ENCODE measurements at regions not wholly inside any gene's neighbourhood (a gene's known extent, or its start where the extent isn't known, plus 50 kb on each side); places are given as distances from the start of the nearest gene placed in this dataset.

DNA sequence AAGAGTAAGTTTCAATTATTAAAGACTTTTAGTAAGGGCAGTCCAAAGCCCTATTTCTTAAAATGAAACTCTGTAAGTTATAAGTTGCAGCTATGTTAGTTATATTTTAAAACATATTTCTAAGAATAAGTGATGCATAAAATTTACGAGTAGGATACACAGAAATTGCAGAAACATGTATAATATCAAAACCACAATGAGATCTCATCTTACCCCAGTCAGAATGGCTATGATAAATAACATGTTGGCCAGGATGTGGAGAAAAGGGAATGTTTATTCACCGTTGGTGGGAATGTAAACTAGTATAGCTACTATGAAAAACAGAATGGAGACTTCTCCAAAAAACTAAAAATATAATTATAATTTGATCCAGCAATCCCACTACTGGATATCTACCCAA lies 201.2 kb downstream of the CBLN2 start:
- DNase-seq: no peak

DNA sequence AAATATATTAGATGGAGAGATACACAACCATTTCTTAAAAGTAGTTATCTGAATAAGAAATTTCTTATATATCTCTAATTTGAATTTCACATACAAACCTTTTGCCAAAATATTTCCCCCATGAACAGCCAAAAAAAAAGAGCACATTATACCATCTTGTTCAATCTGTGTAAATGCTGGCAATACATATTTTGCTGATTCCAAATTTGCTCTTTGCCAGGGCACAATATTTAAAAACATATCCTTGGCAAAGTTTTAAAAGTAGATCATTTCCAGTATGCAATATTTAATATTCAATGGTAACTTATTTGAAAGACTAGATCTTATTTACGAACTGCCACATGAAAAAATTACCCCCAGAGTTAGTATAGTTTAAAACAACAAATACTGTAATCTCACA lies 204.2 kb downstream of the CBLN2 start:
- DNase-seq: no peak

DNA sequence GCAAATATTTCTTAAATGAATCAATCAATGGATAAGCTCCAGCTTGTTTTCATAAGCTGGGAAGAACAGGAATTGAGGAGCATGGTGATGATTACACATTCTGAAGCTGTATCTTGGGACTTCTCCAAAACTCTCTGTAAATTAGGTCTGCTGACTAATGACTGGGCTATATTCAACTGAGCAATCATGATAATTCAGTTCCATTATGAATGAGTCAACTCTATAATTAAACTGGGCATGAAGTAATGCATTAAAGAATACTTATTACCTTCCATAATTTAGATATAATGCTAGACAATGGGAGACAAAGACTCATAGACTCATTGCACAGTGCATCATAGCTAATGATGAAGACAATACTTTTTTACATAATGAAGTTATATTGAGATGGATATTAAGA lies 207.4 kb downstream of the CBLN2 start:
- no peak for DNase-seq

DNA sequence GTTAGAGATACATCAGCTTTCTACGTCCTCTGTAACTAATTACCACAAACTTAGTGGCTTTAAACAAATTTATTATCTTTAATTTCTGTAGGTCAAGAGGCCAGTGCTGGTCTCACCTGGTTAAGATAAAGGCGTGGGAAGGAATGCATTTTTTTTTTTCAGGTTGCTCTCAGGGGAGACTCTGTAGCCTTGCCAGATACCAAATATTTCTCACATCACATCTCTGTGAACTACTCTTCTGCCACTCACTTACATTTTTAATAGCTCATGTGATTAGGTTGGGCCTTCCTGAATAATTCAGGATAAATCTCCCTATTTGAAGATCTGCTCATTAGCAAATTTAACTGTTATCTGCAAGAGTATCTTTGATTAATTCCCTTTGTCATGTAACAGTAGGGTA lies 214.6 kb downstream of the CBLN2 start:
- no peak for DNase-seq

DNA sequence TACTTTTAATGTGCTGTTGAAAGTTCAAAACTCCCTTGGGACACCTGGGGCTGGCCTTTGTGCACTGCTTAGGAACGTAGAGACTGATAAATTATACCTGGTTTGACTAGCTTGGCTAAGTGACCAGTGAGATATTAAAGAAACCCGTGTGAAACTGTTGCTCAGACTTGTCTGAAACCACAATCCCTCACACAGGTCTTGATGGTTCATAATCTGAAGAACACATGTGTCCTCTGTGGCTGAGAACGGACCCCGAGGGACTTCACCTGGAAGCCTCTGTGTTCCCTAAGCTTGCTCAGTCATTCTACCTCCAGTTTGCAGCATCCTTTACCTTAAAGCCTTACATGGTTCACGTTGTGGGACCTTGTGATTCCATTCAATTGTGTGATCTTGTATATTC lies 218.8 kb downstream of the CBLN2 start:
- no peak for DNase-seq

DNA sequence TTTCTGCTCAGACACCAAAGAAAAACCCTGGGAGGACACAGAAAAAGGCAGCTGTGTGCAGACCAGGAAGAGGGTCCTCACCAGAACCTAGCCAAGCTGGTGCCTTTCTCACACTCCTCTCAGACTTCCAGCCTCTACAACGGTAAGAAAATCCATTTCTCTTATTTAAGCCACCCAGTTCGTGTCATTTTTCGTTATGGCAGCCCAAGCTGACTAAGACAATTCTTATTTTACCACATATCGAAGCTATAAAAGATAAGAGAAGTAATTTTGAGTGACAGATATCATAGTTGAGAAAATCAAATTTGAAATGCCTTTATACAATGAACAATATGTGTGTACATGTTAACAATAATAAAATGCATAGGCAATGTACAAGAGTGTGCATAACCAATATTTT lies 219.5 kb downstream of the CBLN2 start:
- DNase-seq: no peak

DNA sequence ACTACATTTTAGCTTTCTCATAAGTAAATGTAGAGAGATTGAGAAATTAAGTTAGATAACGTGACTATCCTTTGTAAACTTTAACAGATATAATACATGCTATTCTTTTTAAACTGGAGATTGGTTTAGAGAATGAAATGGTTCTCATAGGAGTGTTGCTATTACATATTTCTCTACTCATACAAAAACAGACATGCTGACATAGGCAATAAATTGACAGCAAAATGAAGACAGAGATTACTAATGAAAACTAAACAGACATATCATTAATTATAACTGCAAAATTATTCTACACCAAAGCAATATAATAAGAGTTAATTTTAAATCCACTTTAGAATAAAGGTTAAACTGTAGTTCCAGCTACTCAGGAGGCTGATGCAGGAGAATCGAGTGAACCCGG lies 227.6 kb downstream of the CBLN2 start:
- DNase-seq: no peak

DNA sequence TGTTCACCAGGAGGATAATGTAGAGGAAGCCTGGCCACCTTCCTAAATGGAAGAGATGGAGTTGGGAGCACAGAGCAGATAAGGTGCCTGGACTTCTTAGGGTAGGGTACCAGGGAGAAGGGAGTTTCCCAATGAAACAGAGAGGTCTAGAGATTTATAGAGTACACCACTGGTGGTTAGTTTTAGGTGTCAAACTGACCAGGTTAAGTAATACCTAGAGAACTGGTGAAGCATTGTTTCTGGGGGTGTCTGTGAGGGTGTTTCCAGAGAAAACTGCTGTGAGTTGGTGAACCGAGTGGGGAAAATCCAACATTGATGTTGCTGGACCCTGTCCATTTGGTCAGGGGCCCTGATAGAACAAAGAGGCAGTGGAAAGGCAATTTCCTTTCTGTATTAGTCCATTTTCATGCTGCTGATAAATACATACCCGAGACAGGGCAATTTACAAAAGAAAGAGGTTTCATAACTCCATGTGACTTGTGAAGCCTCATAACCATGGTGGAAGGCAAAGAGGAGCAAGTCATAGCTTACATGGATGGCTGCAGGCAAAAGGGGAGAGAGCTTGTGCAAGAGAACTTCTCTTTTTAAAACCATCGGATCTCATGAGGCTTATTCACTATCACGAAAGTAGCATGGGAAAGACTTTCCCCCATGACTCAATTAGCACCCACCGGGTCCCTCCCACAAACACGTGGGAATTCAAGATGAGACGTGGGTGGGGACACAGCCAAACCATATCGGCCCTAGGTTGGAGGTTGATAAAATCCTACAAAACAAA lies 260.8 kb downstream of the CBLN2 start:
- DNase-seq: no peak

DNA sequence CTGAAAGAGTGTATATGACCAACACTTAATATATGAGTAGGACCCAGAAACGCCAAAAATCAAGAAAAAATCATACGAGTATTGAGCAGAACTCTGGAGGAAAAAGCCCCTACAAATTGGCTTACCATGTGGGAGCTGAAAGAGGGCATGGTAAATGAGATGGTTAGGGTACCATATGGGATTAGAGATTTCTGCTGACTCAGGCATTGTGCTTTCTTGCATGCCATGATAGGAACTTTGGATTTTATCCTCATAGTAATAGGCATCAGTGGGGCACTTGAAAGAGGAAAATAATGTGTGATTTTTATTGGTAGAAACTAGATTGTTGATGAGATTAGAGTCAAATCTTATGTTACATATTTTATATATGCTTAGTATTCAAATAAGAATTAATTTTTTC lies 271.1 kb downstream of the CBLN2 start:
- DNase-seq: no peak

DNA sequence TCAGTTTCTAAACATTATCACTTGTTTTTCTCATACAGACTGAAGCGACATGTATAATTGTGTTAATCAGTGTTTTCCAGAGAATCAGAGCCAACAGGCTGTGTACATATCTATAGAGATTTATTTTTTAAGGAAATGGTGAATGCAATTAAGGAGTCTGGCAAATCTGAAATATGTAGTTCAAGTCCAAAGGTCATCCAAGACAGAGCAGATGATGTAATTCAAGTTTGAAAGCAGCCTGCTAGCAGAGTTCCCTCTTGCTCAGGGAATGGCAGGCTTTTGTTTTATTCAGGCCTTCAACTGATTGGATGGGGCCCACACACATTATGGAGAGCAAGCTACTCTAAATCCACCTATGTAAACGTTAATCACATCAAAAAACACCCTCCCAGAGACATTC lies 282.6 kb downstream of the CBLN2 start:
- no peak for DNase-seq

DNA sequence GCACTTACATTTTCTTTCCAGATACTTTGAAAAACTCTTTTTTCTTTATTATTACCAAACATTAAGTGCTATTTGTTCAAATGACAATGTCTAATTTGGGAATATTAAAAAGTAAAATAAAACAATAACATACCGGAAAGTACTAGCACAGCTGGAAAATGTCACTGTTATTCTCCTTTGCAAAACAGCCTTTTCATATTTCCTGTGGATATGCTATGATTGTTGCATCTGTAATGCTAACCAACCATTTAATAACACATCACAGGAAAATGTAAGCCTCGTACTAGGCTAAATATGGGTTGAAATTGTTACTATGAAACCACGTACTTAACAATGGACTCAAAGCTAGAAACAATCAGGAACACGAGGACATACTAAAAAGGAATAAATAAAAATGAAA lies 298.1 kb downstream of the CBLN2 start:
- no peak for DNase-seq

DNA sequence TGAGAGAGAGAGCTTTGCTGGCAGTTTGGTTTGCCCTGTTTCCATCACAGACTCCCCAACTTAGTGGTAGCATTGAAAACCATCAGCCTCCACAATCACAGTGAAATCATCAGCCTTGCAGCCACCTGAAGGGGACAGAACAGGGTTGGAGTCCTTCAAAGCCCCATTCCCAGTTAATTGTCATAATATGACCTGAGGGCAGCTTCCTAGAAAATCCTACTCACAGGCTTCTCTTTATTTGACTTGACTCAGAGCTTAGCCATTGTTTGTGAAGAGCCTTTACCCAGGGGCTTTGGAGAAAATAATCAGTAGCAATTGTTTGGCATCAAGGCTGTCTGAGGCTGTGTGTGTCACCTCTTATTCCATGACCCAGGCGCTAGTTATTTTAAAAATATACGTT lies 308.7 kb downstream of the CBLN2 start:
- peak; percentile 91 for DNase-seq

DNA sequence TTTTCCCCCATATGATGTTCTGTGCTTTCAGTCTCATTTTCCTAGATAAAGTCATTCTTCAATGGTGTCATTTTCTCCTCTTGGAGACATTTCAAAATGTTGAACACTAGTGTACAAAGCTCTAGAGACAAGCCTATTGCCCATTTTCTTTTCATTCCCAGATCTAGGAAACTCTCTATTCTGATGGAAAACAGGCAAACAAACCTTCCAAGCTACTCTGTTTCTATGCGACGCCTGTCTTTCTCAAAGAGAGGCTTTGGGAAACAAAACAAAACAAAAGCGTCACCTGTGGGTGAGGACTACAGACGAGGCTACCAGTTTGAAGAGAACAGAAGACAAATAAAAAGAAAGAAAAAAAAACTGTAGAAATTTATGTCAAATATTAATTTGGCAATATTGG lies 311.0 kb downstream of the CBLN2 start:
- no peak for DNase-seq

DNA sequence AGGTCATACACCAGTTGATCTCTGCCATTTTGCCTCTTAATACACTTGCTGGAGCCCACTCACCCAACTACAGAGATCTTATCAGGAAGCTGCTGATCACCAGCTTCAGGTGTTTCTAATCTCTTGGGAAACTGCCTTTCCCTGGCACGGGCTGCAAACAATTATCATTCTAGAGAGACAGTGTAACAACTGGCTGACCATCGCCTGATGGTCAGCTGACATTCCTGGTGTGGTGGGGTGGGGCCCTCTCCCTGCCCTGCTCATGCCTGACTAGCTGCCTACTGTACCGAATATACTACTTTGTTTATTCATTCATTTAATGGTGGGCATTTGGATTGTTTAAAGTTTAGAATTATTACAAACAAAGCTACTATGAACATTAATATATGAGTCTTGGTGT lies 311.5 kb downstream of the CBLN2 start:
- DNase-seq: no peak

DNA sequence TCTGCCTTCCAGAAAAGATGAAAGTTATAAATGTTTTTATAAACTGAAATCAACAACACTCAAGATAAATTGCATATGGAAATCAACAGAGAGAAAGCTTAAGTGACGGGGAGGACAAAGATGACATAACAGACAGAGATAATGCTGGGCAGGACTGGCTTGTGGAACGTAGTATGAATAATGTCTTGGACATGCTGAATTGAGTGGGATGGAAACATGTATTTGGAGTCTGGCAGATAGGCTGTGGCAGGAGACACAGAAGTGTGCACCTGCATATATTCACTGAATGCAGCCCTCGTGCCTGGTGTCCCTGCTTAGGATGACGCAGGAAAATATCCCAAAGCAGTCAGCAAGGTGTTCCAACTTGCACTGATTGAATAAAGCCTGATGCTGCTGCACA lies 318.2 kb downstream of the CBLN2 start:
- no peak for DNase-seq

DNA sequence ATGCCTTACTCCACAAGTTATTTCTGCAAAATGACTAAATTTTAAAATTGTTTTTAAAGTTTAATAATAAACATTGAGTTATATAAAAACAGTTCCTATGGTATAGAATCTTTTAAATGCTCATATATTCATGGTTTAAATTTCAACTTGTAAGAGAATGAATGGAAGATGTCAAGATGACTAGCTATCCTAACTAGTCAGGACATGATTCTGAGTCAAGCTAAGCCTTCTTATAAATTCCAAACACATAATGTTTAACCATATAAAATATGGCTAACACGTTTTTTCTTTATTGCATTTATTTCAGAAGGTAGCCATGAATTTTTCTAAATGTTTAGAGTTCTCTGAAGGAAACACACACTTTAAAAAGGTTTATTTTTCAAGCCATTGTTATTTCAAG lies 320.4 kb downstream of the CBLN2 start:
- no peak for DNase-seq

DNA sequence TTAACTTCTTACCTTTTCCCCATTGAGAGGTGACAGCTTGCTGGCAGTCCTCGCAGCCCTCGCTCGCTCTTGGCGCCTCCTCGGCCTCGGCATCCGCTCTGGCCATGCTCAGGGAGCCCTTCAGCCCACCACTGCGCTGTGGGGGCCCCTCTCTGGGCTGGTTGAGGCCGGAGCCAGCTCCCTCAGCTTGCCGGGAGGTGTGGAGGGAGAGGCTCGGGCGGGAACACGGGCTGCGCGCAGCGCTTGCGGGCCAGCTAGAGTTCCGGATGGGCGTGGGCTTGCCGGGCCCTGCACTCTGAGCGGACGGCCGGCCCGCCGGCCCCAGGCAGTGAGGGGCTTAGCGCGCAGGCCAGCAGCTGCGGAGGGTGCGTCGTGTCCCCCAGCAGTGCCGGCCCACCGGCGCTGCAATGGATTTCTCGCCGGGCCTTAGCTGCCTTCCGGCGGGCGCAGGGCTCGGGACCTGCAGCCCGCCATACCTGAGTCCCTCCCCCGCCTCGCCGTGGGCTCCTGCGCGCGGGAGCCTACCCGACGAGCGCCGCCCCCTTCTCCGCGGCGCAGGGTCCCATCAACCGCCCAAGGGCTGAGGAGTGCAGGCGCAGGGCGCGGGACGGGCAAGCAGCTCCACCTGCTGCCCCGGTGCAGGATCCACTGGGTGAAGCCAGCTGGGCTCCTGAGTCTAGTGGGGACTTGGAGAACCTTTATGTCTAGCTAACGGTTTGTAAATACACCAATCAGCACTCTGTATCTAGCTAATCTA lies 335.0 kb downstream of the CBLN2 start:
- no peak for DNase-seq

DNA sequence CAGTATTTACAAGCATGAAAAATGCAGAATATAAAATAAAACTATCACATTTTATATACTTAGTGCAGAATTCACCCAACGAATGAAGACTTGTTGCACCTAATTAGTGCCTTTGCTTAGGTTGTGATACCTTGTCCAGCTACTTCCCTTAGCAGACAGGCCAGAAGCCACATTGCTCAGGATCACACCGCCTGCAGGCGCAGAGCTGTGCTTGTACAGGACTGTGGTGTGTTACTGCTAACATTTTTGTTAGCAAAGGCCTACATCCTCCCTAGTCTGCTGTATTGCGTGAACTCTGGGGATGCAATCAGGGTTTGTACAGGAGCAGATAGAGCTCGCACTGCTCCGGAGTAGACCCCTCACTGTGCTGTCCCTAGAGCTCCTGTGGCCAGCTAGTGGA lies 336.9 kb downstream of the CBLN2 start:
- no peak for DNase-seq

DNA sequence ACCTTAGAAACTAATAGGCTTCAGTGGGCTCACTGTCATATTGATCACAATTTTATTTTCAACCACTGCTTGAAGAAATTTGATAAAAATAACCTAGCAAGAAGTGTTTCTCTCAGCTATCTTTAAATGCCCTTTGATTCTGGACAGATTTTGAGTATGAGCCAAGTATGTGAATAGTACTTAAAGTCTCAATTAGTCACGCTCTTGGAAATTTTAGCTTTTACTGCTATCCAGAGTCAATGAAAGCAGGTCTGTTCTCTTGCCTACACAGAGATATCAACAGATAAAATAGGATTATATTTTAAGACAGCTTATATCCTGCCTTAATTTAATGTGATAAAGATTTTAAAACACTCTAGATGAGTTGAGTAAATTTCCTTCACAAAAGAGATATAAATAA lies 337.3 kb downstream of the CBLN2 start:
- DNase-seq: no peak

DNA sequence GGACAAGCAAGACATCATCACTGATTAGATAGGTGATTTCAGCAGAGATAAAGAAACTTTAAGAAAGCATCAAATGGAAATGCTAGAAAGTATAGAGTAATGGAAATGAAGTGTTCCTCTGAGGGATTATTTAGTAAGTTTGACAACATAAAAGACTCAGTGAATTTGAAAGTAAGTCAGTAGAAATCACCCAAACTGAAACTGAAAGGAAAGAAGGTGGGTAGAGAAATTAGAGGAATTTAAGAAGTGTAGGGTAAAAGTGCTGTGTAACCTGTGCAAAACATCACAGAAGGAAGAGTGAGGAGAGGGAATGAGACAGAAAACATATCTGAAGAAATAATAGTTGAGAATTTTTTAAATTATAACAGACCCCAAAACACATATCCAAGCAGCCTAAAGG lies 343.1 kb downstream of the CBLN2 start:
- DNase-seq: no peak

DNA sequence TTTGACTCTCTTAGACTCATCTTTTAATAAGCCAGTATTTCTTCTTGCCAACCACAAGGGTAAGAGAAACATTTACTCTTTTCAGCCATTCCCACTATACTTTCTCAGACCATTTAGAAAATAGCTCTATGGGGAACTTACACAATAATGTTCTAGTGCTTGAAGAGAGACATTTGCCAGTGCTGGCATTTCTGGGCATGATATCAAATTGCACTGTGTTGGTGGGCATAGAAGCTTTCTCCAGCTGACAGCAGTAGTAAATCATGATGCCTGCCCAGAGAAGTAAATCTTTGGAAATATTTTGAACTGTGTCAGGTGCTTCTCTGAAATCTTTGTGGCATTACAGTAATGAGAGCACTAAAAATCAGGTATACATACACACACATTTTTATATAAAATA lies 346.6 kb downstream of the CBLN2 start:
- DNase-seq: no peak

DNA sequence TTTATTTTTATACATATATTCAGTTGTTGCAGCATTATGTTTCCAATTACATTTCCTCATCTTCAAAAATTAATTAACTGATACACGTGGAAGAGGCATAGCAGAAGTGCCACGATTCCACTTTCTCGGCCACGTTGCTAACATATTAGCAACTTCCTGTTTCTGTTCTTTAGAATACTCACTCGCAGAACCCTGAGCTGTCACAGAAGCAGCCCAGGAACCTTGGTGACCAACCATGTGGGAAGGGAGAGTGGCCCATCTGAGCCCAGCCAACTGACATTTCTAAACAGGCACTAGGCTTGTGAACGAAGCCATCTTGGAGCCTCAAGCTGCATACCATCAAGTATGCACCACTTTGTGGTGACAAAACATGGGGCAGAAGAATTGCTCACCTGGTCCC lies 350.1 kb downstream of the CBLN2 start:
- DNase-seq: no peak

DNA sequence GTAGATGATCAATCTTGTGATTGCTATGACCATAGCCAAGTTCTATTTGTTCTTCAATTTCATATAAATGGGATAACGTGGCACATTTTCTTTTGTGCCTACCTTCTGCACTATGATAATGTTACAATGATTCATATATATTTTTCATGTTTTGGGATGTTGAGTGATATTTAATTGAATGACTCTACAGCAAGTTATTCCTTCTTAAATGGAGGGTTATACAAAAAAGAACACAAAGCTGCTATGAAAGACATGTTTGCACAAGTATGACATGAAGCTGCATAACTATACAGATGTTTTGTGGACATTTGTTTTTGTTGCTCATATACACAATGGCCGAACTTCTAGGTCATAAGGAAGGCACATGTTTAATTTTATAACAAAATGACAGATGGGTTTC lies 356.2 kb downstream of the CBLN2 start:
- no peak for DNase-seq

DNA sequence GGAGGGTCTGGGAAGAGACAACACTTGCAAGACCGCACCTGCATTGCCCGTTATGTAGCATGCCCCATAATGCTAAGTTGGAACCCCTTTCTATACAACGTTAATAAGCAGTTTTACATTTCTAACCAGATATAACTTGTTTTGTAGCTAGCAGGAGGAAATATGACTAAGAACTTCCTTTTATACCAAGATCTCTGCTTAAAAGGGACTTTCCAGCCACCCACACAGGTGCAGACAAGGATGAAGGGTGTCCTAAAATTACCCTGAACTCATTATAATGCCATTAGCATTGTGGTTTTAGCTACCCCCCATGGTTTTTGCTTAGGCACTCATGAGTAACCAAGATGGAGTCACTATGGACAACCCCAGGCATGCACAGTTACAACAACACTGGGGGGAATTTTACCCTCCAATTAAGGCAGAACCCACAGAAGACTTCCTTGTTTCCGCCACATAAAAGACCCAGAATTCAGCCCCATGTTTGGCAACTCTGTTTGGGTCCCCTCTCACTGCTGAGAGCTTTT lies 362.8 kb downstream of the CBLN2 start:
- DNase-seq: no peak

DNA sequence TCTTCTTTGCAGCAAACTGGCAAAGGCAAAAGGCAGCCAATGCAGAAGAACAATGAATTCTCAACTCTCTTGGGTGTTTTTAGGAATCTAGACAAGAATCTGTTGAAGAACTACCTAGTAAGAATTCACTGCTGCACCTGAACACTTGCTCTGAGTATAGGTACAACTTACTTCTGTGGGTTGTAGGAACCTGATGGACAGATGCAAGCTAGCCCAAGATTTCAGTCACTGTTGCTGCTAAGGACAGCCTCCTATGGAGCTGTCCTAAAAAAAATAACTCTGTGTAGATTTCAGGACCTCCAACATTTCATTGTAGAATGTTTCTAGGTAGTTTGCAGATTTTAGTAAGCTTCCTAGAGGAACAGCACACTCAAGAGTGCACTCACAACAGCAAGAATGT lies 363.5 kb downstream of the CBLN2 start:
- no peak for DNase-seq
